ENCODE measurements at regions not wholly inside any gene's neighbourhood (a gene's known extent, or its start where the extent isn't known, plus 50 kb on each side); places are given as distances from the start of the nearest gene placed in this dataset.

DNA sequence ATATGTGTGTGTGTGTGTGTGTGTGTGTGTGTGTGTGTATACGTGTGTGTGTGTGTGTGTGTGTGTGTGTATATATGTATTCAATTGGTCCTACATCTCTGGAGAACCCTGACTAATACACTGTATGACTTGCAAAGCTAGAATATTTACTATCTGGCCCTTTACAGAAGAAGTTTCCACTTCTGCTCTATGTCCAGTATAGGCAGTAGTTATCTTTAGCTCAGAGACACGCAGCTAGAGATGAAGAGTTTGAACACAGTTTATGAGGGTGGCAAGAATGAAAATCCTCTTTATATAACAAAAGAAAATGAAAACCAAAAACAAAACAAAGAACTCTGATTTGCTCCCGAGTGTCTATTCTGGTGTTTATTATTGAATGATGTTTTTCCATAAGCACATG lies 201.2 kb downstream of the ASB1 start:
- H3K4me1 ChIP-seq (ENCODE audit: control insufficient read depth, insufficient read depth, low read length) = no peaks in the 10 kb centered on the region
- H3K9me3 ChIP-seq (ENCODE audit: control insufficient read depth, low read length) = no peaks in the 10 kb centered on the region
- no peak overlapping the region for H3K4me3 ChIP-seq (ENCODE audit: low read length)
- H3K9ac ChIP-seq (ENCODE audit: low read length) = no peak overlapping the region
- H3K36me3 ChIP-seq (ENCODE audit: control insufficient read depth, insufficient read depth, low read length) = no peaks in the 10 kb centered on the region
- H3K27me3 ChIP-seq (ENCODE audit: control insufficient read depth, insufficient read depth, low read length) = no peaks in the 10 kb centered on the region

DNA sequence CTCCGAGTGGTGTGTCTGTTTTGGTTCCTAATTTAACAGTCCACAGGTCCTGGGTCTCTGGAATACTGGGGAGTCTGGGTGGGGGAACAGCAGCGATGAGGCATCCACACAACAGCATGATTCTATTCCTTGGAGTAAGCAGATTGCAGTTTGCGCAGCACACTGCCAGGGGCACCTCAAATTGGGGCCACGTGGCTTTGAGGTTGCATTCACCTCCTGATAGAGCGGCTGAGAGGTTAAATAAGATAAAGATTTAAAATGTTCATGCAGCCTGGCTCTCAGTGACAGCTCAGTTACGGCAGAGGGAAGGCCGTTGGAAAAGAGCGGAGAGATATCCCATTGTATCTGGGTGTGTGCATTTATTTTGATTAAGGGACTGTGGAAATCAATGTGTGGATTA lies 202.3 kb downstream of the ASB1 start:
- Histone ChIP-seq H3K9ac (ENCODE audit: low read length) (no peak overlapping the region), H3K27me3 (ENCODE audit: control insufficient read depth, insufficient read depth, low read length) (no peaks in the 10 kb centered on the region), H3K4me1 (ENCODE audit: control insufficient read depth, insufficient read depth, low read length) (no peaks in the 10 kb centered on the region), H3K4me3 (ENCODE audit: low read length) (no peak overlapping the region), H3K36me3 (ENCODE audit: control insufficient read depth, insufficient read depth, low read length) (no peaks in the 10 kb centered on the region), H3K9me3 (ENCODE audit: control insufficient read depth, low read length) (no peaks in the 10 kb centered on the region)

DNA sequence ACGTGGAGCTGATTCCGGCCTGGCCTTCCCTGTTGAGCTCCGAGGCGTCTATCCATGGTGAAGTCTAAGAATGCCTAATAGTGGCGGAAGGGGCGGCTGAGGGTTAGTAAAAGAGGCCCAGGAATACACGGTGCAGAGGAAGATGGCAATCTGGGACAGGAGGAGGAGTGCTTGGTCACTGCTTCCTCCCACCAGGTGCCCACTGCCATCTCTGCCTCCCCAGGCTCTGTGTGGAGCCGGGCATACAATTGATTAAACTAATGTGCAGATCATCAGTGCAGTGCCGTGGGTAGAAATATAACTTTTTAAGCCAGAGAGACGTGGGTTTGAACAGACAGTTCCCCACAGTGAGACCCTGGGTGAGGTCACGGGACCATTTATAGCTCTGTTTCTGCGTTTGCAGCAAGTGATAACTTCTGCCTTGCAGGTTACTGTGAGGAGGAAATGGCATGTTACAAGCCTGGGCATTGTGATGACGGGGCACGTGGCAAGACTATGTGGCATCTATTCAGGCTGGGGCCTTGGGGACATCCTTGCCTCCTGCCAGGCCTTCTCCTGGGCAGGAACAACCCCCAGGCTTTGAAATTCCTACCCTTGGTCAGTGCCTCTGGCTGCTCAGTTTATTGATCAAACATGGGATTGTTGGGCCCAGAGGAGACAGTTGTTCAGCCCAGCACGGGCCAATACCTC lies 204.9 kb downstream of the ASB1 start:
- Histone ChIP-seq H3K27me3 (ENCODE audit: control insufficient read depth, insufficient read depth, low read length) (no peaks in the 10 kb centered on the region), H3K36me3 (ENCODE audit: control insufficient read depth, insufficient read depth, low read length) (no peaks in the 10 kb centered on the region), H3K9ac (ENCODE audit: low read length) (no peak overlapping the region), H3K9me3 (ENCODE audit: control insufficient read depth, low read length) (no peaks in the 10 kb centered on the region), H3K4me1 (ENCODE audit: control insufficient read depth, insufficient read depth, low read length) (no peaks in the 10 kb centered on the region), H3K4me3 (ENCODE audit: low read length) (no peak overlapping the region)

DNA sequence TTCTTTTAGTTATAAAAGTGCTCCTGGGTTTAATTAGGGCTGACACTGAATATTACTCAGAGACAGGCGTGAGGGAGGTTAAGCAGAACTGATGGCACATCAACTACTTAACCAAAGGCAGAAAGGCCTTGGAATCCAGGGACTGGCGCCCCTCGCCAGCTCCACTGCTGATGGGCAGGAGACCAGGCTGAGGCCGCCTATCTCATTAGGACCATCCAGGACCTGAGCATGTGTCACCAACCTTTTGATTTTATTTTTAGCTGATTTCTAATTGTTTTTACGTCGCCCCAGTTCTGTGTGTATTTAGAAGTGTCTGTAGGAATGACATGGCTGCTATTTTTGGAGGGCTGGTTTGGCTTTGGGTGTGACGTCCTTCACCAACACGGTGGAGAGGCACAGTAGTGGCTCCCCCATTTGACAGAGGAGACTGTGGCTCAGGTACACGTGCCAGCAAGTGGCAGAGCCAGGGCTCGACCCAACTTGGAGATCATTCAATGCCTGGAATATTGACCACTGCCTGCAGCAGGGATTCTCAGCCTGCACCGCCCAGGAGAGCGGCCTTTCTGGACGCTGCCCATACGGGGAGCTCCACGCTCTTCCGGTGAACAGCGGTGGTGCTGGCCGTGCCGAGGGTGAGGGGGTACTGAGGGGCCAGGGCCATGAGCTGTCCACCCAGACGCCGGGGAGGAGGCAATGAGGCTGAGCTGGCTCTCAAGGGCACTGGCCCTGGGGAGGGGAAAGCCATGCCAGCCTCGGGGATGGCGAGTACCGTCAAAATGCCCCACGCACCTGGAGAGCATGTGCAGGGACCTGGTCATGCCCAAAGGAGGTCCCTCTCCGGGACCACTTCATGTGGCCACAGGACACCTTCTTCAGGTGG lies 205.7 kb downstream of the ASB1 start:
- Histone ChIP-seq H3K9me3 (ENCODE audit: control insufficient read depth, low read length) (no peaks in the 10 kb centered on the region), H3K4me3 (ENCODE audit: low read length) (no peak overlapping the region), H3K27me3 (ENCODE audit: control insufficient read depth, insufficient read depth, low read length) (no peaks in the 10 kb centered on the region), H3K9ac (ENCODE audit: low read length) (no peak overlapping the region), H3K4me1 (ENCODE audit: control insufficient read depth, insufficient read depth, low read length) (no peaks in the 10 kb centered on the region), H3K36me3 (ENCODE audit: control insufficient read depth, insufficient read depth, low read length) (no peaks in the 10 kb centered on the region)

DNA sequence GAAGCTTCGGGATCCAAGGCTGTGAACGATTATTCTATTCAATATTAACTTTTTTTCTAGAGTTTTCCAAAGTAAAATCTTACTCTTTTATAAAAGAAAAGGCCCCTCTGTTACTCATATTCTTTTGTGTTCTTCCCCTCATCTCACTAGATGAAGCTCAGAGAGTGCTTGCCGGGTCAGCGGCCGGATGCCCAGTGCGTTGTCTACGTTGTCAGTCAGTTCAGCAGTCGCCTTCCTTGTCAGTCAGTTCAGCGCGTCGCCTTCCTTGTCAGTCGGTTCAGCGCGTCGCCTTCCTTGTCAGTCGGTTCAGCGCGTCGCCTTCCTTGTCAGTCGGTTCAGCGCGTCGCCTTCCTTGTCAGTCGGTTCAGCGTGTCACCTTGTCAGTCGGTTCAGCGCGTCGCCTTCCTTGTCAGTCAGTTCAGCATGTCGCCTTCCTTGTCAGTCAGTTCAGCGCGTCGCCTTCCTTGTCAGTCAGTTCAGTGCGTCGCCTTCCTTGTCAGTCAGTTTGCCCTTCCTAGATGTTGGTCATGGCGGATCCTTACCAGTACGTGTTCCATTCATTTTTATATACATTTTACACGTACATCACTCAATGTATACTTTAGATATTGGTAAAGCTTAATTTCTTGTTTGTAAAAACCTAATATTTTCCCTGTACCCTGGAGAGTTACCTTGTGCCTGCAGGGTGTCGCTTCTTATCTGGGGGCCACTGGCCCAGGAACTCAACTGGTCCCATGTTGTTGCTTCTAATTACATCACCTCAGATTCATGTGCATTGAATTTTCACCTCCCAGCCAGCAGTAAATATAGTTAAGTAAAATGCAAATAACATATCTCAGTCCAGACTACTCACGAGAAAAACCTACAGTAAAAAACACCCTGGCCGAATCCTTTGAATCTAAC lies 206.9 kb downstream of the ASB1 start:
- H3K9ac ChIP-seq (ENCODE audit: low read length) = no peak overlapping the region
- no peaks in the 10 kb centered on the region for H3K4me1 ChIP-seq (ENCODE audit: control insufficient read depth, insufficient read depth, low read length)
- H3K36me3 ChIP-seq (ENCODE audit: control insufficient read depth, insufficient read depth, low read length) = no peaks in the 10 kb centered on the region
- H3K27me3 ChIP-seq (ENCODE audit: control insufficient read depth, insufficient read depth, low read length) = no peaks in the 10 kb centered on the region
- no peak overlapping the region for H3K4me3 ChIP-seq (ENCODE audit: low read length)
- H3K9me3 ChIP-seq (ENCODE audit: control insufficient read depth, low read length) = no peaks in the 10 kb centered on the region

DNA sequence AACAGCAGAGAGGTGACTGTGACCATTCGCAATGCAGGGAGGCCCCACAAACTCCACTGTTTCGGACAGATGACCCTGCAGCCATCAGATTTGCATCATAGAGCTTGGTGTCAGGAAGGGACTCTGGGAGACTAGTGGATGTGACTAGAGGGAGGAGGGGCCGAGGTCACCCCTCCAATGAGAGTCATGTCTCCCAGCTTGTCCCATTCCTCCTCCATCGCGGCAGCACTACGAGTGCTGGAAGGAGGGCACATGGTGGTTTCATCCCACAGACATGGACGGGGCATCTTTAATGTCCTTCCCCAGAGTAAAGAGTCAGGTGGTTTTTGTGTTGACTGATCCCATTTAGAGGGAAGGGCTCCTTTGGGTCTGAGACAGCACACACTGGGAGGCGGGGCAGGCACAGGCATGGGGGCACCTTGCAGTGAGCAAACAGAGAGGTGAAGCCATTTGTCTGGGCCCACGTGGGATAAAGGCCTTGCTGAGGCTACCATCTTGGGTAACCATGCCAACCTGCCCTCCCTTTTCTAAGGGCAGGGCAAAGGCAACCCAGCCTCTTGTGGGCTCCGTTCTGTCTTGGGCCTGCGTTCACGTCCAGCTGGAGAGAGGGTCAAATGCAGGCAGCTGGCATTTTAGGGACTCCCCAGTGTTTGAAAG lies 208.1 kb downstream of the ASB1 start:
- no peak overlapping the region for H3K9ac ChIP-seq (ENCODE audit: low read length)
- no peaks in the 10 kb centered on the region for H3K4me1 ChIP-seq (ENCODE audit: control insufficient read depth, insufficient read depth, low read length)
- no peaks in the 10 kb centered on the region for H3K36me3 ChIP-seq (ENCODE audit: control insufficient read depth, insufficient read depth, low read length)
- H3K27me3 ChIP-seq (ENCODE audit: control insufficient read depth, insufficient read depth, low read length) = no peaks in the 10 kb centered on the region
- no peaks in the 10 kb centered on the region for H3K9me3 ChIP-seq (ENCODE audit: control insufficient read depth, low read length)
- no peak overlapping the region for H3K4me3 ChIP-seq (ENCODE audit: low read length)

DNA sequence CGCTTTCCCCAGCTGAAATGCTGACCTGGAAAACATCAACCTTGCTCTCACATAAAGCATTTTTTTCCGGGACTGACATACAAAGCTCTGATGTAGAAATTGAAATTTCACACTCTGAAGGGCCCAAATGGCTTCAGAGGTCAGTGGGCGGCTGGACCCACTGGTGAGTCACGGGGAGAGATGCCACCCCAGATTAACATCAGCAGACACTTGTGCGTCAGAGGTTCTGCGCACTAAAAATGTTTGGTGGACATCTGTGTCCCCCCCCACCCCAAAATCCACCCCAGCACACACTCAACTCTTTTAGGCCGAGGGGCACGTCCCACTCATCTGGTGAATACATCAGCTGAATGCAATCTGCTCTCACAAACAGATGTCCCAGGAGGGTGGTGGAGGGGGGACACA lies 208.9 kb downstream of the ASB1 start:
- Histone ChIP-seq H3K9me3 (ENCODE audit: control insufficient read depth, low read length) (no peaks in the 10 kb centered on the region), H3K4me1 (ENCODE audit: control insufficient read depth, insufficient read depth, low read length) (no peaks in the 10 kb centered on the region), H3K9ac (ENCODE audit: low read length) (no peak overlapping the region), H3K4me3 (ENCODE audit: low read length) (no peak overlapping the region), H3K27me3 (ENCODE audit: control insufficient read depth, insufficient read depth, low read length) (peaks cover 3% of the 10 kb centered on the region), H3K36me3 (ENCODE audit: control insufficient read depth, insufficient read depth, low read length) (no peaks in the 10 kb centered on the region)

DNA sequence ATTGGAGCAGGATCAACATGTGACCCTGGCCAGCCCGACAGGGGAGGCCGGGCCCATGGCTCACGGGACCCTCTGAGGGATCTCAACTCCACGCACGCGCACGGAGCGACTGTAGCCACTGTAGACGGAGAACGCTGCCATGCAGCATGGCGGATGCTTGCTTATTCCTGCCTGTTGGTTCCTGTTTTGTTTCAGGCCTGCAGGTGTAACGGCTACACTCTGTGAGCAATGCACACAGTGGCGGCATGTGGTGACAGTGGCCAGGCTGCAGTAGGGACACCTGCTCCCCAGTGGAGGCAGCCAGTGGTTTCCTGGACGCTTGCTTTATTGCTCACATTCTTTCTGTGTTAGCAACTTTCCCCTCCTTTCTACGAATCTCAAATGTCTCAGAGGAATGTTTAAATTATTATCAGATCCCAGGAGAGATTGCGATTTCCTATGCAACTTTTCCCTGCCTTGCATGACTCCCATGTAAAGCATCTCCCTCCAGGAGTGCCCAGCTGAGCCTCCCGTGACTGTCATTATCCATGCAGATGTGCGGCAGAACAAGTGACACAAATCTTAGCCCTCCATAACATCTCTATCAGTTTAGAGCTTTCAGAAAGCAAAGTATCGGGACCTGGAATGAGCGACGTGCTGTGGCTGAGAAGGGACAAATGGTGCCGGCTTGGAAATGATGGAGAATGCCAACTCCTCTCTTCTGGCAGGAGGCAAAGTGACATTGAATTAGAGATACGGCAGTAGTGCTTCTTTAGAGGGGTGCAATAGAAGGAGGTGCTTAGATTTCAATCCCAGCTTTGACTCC lies 209.7 kb downstream of the ASB1 start:
- Histone ChIP-seq H3K27me3 (ENCODE audit: control insufficient read depth, insufficient read depth, low read length) (peaks cover 3% of the 10 kb centered on the region), H3K9ac (ENCODE audit: low read length) (no peak overlapping the region), H3K4me1 (ENCODE audit: control insufficient read depth, insufficient read depth, low read length) (no peaks in the 10 kb centered on the region), H3K4me3 (ENCODE audit: low read length) (no peak overlapping the region), H3K36me3 (ENCODE audit: control insufficient read depth, insufficient read depth, low read length) (no peaks in the 10 kb centered on the region), H3K9me3 (ENCODE audit: control insufficient read depth, low read length) (no peaks in the 10 kb centered on the region)

DNA sequence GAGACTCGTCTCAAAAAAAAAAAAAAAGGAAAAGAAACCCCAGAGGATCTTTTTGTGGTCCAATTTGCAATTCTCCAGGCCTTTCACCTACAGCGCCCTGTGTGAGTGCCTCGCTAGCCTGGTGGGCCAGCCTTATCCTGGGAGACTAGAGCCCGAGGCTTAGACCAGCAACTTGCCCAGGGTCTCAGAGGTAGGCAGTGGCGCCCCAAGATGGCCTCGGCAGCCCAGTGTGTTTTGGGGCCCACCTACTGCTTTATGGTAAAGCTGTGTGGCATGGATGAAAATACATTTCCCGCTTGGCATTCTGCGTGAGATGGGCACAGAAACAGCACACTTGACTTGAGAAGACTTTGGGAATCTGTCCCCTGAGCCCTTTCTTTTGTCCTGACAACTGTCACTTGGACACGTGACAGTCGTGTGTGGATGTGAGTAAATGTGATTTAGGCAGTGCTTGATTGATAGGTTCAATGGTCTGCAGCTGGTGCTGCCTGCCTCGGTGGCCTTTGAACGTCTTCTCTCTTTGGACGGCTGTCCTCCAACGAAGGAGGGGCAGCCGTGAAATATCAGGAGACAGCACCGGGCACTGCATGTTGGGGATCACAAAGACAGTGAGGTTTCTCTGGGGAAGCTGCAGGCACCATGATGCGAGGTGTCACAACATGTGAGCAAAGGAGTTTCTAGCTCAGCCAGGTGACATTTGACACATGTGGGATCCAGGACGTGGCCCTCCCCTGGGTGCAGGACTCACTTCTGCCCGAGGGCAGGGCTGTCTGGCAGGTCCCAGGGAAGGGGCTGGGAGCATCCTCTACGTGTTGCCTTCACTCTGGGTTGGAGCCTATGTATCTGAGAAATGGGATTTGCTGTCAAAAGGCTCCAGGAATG lies 209.5 kb upstream of the TWIST2 start:
- Histone ChIP-seq H3K4me3 (ENCODE audit: low read length) (no peak overlapping the region), H3K4me1 (ENCODE audit: control insufficient read depth, insufficient read depth, low read length) (no peaks in the 10 kb centered on the region), H3K27me3 (ENCODE audit: control insufficient read depth, insufficient read depth, low read length) (peaks cover 3% of the 10 kb centered on the region), H3K9me3 (ENCODE audit: control insufficient read depth, low read length) (no peaks in the 10 kb centered on the region), H3K9ac (ENCODE audit: low read length) (no peak overlapping the region), H3K36me3 (ENCODE audit: control insufficient read depth, insufficient read depth, low read length) (no peaks in the 10 kb centered on the region)

DNA sequence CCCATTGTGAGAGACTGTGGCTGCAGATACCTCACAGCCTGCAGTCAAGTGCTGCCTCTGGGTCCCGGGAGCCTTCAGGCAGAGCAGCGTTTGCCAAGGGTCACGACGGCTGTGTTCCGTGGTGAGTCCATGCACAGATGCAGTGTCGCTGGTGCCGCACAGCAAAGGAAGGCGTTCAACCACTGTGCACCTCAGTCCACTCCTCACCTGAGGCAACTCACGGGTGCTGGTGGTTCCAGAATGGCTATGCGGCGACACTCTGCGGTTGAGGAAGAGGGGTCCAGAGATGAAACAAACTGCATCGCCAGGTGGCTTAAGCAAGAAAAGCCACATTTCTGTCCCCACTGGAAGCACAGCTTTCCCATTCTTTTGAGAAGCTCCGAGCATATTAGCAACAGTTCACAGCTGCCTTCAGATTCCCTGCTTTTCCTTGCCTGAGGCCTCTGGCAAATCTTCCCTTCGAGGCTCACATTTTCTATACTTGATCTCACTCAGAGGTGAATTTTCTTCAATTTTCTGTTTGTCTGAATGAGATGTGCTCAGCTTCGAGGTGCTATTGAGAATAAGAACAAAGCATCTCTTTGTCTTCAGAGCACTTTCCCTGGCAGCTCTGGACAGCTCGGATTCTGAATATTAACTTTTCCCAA lies 208.8 kb upstream of the TWIST2 start:
- Histone ChIP-seq H3K4me3 (ENCODE audit: low read length) (no peak overlapping the region), H3K4me1 (ENCODE audit: control insufficient read depth, insufficient read depth, low read length) (no peaks in the 10 kb centered on the region), H3K9ac (ENCODE audit: low read length) (no peak overlapping the region), H3K36me3 (ENCODE audit: control insufficient read depth, insufficient read depth, low read length) (no peaks in the 10 kb centered on the region), H3K9me3 (ENCODE audit: control insufficient read depth, low read length) (no peaks in the 10 kb centered on the region), H3K27me3 (ENCODE audit: control insufficient read depth, insufficient read depth, low read length) (peaks cover 3% of the 10 kb centered on the region)

All from mucosa of stomach (tissue), 1 donor.